Hepatocyte (in vitro differentiated cells): ENCODE measurements at regions not wholly inside any gene's neighbourhood (a gene's known extent, or its start where the extent isn't known, plus 50 kb on each side); places are given as distances from the start of the nearest gene placed in this dataset.

Experiments
- DNase-seq: peaks from one replicate; pipeline ENCODE4 v3.0.0-alpha.2; 2016; ENCODE audit warnings: low spot score
- H2AFZ ChIP-seq: fragments of 200-600 bp; sonication (generic); 2 replicates; pipeline ENCODE4 v1.6.0; 2016; ENCODE audit warnings: antibody characterized with exemption, mild to moderate bottlenecking
- H3K27ac ChIP-seq: fragments of 200-600 bp; sonication (generic); 2 replicates; pipeline ENCODE4 v1.5.1; 2016; ENCODE audit warnings: mild to moderate bottlenecking
- H3K27me3 ChIP-seq: fragments of 200-600 bp; sonication (generic); 2 replicates; pipeline ENCODE4 v1.6.1; 2016
- H3K36me3 ChIP-seq: fragments of 200-600 bp; sonication (generic); replicated peaks from 2 replicates; pipeline ENCODE4 v1.5.1; 2016; ENCODE audit warnings: low read depth; ENCODE audit not compliant: insufficient read depth
- H3K4me1 ChIP-seq: fragments of 200-600 bp; sonication (generic); 2 replicates; pipeline ENCODE4 v1.5.1; 2016; ENCODE audit warnings: mild to moderate bottlenecking, moderate library complexity; ENCODE audit not compliant: insufficient read depth
- H3K4me2 ChIP-seq: fragments of 200-600 bp; sonication (generic); 2 replicates; pipeline ENCODE4 v1.6.0; 2016
- H3K4me3 ChIP-seq: fragments of 200-600 bp; sonication (generic); 2 replicates; pipeline ENCODE4 v1.5.1; 2016; ENCODE audit warnings: mild to moderate bottlenecking
- H3K79me2 ChIP-seq: fragments of 200-600 bp; sonication (generic); 2 replicates; pipeline ENCODE4 v1.6.0; 2017; ENCODE audit warnings: mild to moderate bottlenecking
- H3K9me2 ChIP-seq: fragments of 200-600 bp; sonication (generic); replicated peaks from 2 replicates; pipeline ENCODE4 v1.6.0; 2017; ENCODE audit warnings: mild to moderate bottlenecking; ENCODE audit not compliant: insufficient read depth
- H3K9me3 ChIP-seq: fragments of 200-600 bp; sonication (generic); 2 replicates; pipeline ENCODE4 v1.5.1; 2016; ENCODE audit warnings: low read depth, mild to moderate bottlenecking
- H4K20me1 ChIP-seq: fragments of 200-600 bp; sonication (generic); 2 replicates; pipeline ENCODE4 v1.6.0; 2016; ENCODE audit warnings: mild to moderate bottlenecking; ENCODE audit not compliant: insufficient read depth, poor library complexity, severe bottlenecking
- EZH2 ChIP-seq: fragments of 200-600 bp; sonication (generic); IDR thresholded peaks from 2 replicates; pipeline ENCODE4 v1.6.1; 2016; ENCODE audit warnings: antibody characterized with exemption, mild to moderate bottlenecking, borderline replicate concordance
- EZH2phosphoT487 ChIP-seq: fragments of 200-600 bp; sonication (generic); IDR thresholded peaks from one replicate; pipeline ENCODE4 v1.6.1; 2018; ENCODE audit warnings: antibody characterized with exemption, mild to moderate bottlenecking, low read depth, moderate library complexity; ENCODE audit not compliant: unreplicated experiment, severe bottlenecking
- WGBS: methylation state at CpG from one replicate; pipeline ENCODE4 v1.1.6; 2016; ENCODE audit warnings: low lambda C conversion rate; ENCODE audit errors: missing lambda C conversion rate; 5-methylcytosine and 5-hydroxymethylcytosine counted together
- TF ChIP-seq, protein P1 (sequence below): fragments of 200-600 bp; sonication (generic); IDR thresholded peaks from 2 replicates; pipeline ENCODE4 v1.5.1; 2016; ENCODE audit warnings: antibody characterized with exemption, mild to moderate bottlenecking; ENCODE audit not compliant: poor library complexity

DNA sequence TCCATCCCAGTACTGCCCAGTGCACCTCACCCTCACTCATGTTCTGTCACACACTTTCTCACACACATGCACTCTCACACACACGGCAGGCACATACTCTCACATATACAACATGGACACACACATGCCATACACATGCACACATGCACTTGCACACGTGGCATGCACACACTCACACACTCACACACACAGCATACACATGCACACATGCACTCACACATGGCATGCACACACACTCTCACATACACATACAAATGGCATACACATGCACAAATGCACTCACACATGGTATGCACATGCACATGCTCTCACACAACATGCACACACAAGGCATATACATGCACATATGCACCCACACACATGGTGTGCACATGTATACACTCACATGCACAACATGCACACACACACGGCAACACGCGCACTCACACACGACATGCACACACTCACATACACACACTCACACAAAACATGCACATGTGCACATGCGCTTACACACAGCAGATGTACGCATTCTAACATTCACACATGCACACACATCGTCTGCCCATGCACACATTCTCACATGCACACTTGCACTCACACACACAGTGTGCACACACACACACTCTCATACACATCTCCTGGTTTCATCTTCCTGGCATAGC is 131.7 kb upstream of the THBS2 start:
- Histone ChIP-seq H4K20me1 (no peaks in the 10 kb centered on the region), H3K36me3 (no peaks in the 10 kb centered on the region), H3K4me3 (no peak overlapping the region), H3K27me3 (no peaks in the 10 kb centered on the region), H3K27ac (no peak overlapping the region), H3K4me2 (no peak overlapping the region), H3K9me2 (no peaks in the 10 kb centered on the region), H3K79me2 (no peaks in the 10 kb centered on the region), H3K9me3 (no peaks in the 10 kb centered on the region), H2AFZ (no peak overlapping the region), H3K4me1 (peaks cover 5% of the 10 kb centered on the region)
- no peak for DNase-seq
- WGBS, result 96% methylated on average over 9 of the region's 9 CpGs
- TF ChIP-seq EZH2 (no peak), EZH2phosphoT487 (no peak)
- TF ChIP-seq, protein P1, sequence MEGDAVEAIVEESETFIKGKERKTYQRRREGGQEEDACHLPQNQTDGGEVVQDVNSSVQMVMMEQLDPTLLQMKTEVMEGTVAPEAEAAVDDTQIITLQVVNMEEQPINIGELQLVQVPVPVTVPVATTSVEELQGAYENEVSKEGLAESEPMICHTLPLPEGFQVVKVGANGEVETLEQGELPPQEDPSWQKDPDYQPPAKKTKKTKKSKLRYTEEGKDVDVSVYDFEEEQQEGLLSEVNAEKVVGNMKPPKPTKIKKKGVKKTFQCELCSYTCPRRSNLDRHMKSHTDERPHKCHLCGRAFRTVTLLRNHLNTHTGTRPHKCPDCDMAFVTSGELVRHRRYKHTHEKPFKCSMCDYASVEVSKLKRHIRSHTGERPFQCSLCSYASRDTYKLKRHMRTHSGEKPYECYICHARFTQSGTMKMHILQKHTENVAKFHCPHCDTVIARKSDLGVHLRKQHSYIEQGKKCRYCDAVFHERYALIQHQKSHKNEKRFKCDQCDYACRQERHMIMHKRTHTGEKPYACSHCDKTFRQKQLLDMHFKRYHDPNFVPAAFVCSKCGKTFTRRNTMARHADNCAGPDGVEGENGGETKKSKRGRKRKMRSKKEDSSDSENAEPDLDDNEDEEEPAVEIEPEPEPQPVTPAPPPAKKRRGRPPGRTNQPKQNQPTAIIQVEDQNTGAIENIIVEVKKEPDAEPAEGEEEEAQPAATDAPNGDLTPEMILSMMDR, result no peak

DNA sequence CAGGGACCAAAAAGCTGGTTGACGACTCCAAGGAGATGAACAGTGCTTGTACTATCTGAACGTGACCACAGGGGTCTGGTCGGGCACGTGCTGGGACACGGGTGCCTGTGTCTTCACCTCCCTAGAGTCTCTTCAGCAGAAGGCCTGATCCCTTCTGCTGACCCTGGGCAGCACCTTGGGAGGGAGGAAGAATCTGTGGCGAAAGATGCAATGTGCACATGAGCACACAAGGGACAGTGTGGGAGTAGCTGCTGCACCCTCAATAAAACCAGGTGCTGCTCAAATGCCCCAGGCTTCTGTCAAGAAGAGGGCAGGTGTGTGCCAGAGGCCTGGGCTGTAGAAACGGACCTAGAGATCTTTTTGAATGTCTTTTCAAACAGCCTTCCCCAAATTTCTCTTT is 130.6 kb upstream of the THBS2 start:
- Histone ChIP-seq H4K20me1 (no peaks in the 10 kb centered on the region), H3K27me3 (no peaks in the 10 kb centered on the region), H3K79me2 (no peaks in the 10 kb centered on the region), H2AFZ (no peak overlapping the region), H3K36me3 (no peaks in the 10 kb centered on the region), H3K9me2 (no peaks in the 10 kb centered on the region), H3K4me1 (peaks cover 5% of the 10 kb centered on the region), H3K4me3 (no peak overlapping the region), H3K4me2 (no peak overlapping the region), H3K27ac (no peak overlapping the region), H3K9me3 (no peaks in the 10 kb centered on the region)
- no peak for DNase-seq
- WGBS, result 80% methylated on average over 7 of the region's 7 CpGs
- TF ChIP-seq, protein P1, result no peak
- TF ChIP-seq EZH2phosphoT487 (no peak), EZH2 (no peak)

DNA sequence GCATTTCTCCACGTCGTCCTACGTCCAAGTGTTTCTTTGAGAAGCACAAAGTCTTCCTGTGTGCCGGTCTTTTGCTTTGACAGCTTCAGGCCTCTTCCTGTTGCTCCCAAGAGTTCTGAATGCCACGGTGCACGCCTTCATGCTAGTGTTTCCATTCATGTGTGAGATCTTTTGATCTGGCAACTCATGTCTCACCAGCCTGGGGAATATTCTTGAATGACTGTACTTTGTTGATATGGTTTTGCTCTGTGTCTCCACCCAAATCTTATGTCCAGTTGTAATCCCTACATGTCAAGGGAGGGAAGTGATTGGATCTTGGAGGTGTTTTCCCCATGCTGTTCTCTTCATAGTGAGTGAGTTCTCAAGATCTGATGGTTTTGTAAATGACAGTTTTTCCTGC is 129.6 kb upstream of the THBS2 start:
- Histone ChIP-seq H3K4me2 (no peak overlapping the region), H3K9me2 (no peaks in the 10 kb centered on the region)
- WGBS, result 88% methylated on average over 6 of the region's 6 CpGs

More for the DNA sequence above, 129.6 kb upstream of the THBS2 start:
- H3K27me3 ChIP-seq, result no peaks in the 10 kb centered on the region
- H3K4me3 ChIP-seq, result no peak overlapping the region
- H3K4me1 ChIP-seq, result peaks cover 4% of the 10 kb centered on the region
- H2AFZ ChIP-seq, result no peak overlapping the region
- H3K27ac ChIP-seq, result no peak overlapping the region
- no peak for DNase-seq
- TF ChIP-seq EZH2 (no peak), EZH2phosphoT487 (no peak)
- TF ChIP-seq, protein P1, result no peak
- H3K79me2 ChIP-seq, result no peaks in the 10 kb centered on the region
- H3K36me3 ChIP-seq, result no peaks in the 10 kb centered on the region
- H4K20me1 ChIP-seq, result no peaks in the 10 kb centered on the region
- no peaks in the 10 kb centered on the region for H3K9me3 ChIP-seq
